ENCODE measurements at regions not wholly inside any gene's neighbourhood (a gene's known extent, or its start where the extent isn't known, plus 50 kb on each side); places are given as distances from the start of the nearest gene placed in this dataset.

- FAIRE-seq: no peak
- no peaks in the 10 kb centered on the region for H3K9me3 ChIP-seq (ENCODE audit: control insufficient read depth, low read depth, low read length)
- H3K36me3 ChIP-seq (ENCODE audit: control insufficient read depth in 2 of 2, extremely low read depth in 1 of 2, insufficient read depth in 2 of 2, low read length in 2 of 2): no peaks in the 10 kb centered on the region
- H3K4me3 ChIP-seq (ENCODE audit: control insufficient read depth in 2 of 3, extremely low read depth in 1 of 3, insufficient read depth in 2 of 3, low read depth in 1 of 3, low read length in 3 of 3): no peak overlapping the region
- dilution Hi-C loops (cut with MboI; ENCODE audit: extremely low pct_ligation_motif_present, low sequenced_read_pairs): no loop called here
- DNase-seq (ENCODE audit: low read depth, low spot score): no peak
- no peak overlapping the region for H2AFZ ChIP-seq (ENCODE audit: control insufficient read depth, low read length)
- H3K27me3 ChIP-seq (ENCODE audit: control insufficient read depth, extremely low read depth, insufficient read depth, low read length): no peaks in the 10 kb centered on the region
- no peaks in the 10 kb centered on the region for H3K79me2 ChIP-seq (ENCODE audit: control insufficient read depth, insufficient read depth, low read length)
- H3K27ac ChIP-seq (ENCODE audit: control insufficient read depth, insufficient read depth, low read length): no peak overlapping the region
- H3K4me1 ChIP-seq (ENCODE audit: control insufficient read depth, extremely low read depth, insufficient read depth, low read length): no peaks in the 10 kb centered on the region
- no peaks in the 10 kb centered on the region for H3K9me1 ChIP-seq (ENCODE audit: control insufficient read depth, extremely low read depth, insufficient read depth, low read length)
- H4K20me1 ChIP-seq (ENCODE audit: control insufficient read depth, extremely low read depth, insufficient read depth, low read length): no peaks in the 10 kb centered on the region
- TF ChIP-seq EZH2 (IDR thresholded peaks at IDR 0.05; ENCODE audit: low read length) (no peak), CTCF (optimal IDR thresholded peaks at IDR 0.05 in 1 of 3, IDR thresholded peaks at IDR 0.05 in 1 of 3, conservative IDR thresholded peaks at IDR 0.05 in 1 of 3; ENCODE audit: extremely low read depth in 1 of 3, insufficient read depth in 2 of 3, low read length in 3 of 3) (no peak)
- H3K4me2 ChIP-seq (ENCODE audit: control insufficient read depth, extremely low read depth, insufficient read depth, low read depth, low read length): no peak overlapping the region
- no peak overlapping the region for H3K9ac ChIP-seq (ENCODE audit: control insufficient read depth, extremely low read depth, insufficient read depth, low read length)
Measured at GRCh38 chr9:31445960-31446359, 938.5 kb upstream of the ACO1 start.

GRCh38 chr9:31467075-31467474, 917.4 kb upstream of the ACO1 start:
- no peaks in the 10 kb centered on the region for H4K20me1 ChIP-seq (ENCODE audit: control insufficient read depth, extremely low read depth, insufficient read depth, low read length)
- no peak overlapping the region for H3K4me3 ChIP-seq (ENCODE audit: control insufficient read depth in 2 of 3, extremely low read depth in 1 of 3, insufficient read depth in 2 of 3, low read depth in 1 of 3, low read length in 3 of 3)
- H3K9ac ChIP-seq (ENCODE audit: control insufficient read depth, extremely low read depth, insufficient read depth, low read length): no peak overlapping the region
- no peaks in the 10 kb centered on the region for H3K79me2 ChIP-seq (ENCODE audit: control insufficient read depth, insufficient read depth, low read length)
- H3K9me1 ChIP-seq (ENCODE audit: control insufficient read depth, extremely low read depth, insufficient read depth, low read length): no peaks in the 10 kb centered on the region
- no peak overlapping the region for H2AFZ ChIP-seq (ENCODE audit: control insufficient read depth, low read length)
- H3K9me3 ChIP-seq (ENCODE audit: control insufficient read depth, low read depth, low read length): no peaks in the 10 kb centered on the region
- H3K27me3 ChIP-seq (ENCODE audit: control insufficient read depth, extremely low read depth, insufficient read depth, low read length): no peaks in the 10 kb centered on the region
- no peak for DNase-seq (ENCODE audit: low read depth, low spot score)
- no peak for FAIRE-seq
- no peak overlapping the region for H3K4me2 ChIP-seq (ENCODE audit: control insufficient read depth, extremely low read depth, insufficient read depth, low read depth, low read length)
- no peaks in the 10 kb centered on the region for H3K36me3 ChIP-seq (ENCODE audit: control insufficient read depth in 2 of 2, extremely low read depth in 1 of 2, insufficient read depth in 2 of 2, low read length in 2 of 2)
- H3K4me1 ChIP-seq (ENCODE audit: control insufficient read depth, extremely low read depth, insufficient read depth, low read length): no peaks in the 10 kb centered on the region
- H3K27ac ChIP-seq (ENCODE audit: control insufficient read depth, insufficient read depth, low read length): no peak overlapping the region
- TF ChIP-seq CTCF (optimal IDR thresholded peaks at IDR 0.05 in 1 of 3, IDR thresholded peaks at IDR 0.05 in 1 of 3, conservative IDR thresholded peaks at IDR 0.05 in 1 of 3; ENCODE audit: extremely low read depth in 1 of 3, insufficient read depth in 2 of 3, low read length in 3 of 3): no peak
- no peak for TF ChIP-seq EZH2 (IDR thresholded peaks at IDR 0.05; ENCODE audit: low read length)
- dilution Hi-C loops (cut with MboI; ENCODE audit: extremely low pct_ligation_motif_present, low sequenced_read_pairs): no loop called here

Data from keratinocyte (primary cell).